GM23248 (cell line): ENCODE measurements at regions not wholly inside any gene's neighbourhood (a gene's known extent, or its start where the extent isn't known, plus 50 kb on each side); places are given as distances from the start of the nearest gene placed in this dataset.

Experiments used
- DNase-seq: peaks from one replicate; pipeline ENCODE4 v3.0.0-alpha.2; 2015
- H2AFZ ChIP-seq: fragments of 200-600 bp; sonication (generic); 2 replicates; pipeline ENCODE4 v1.6.1; 2016; ENCODE audit warnings: antibody characterized with exemption
- H3F3A ChIP-seq: fragments of 200-600 bp; sonication (generic); 2 replicates; pipeline ENCODE4 v1.6.1; 2016; ENCODE audit warnings: mild to moderate bottlenecking, antibody characterized with exemption, mixed run types; ENCODE audit not compliant: insufficient read depth
- H3K27ac ChIP-seq: fragments of 200-600 bp; sonication (generic); 2 replicates; pipeline ENCODE4 v1.5.1; 2016; ENCODE audit warnings: mild to moderate bottlenecking
- H3K27me3 ChIP-seq: fragments of 200-600 bp; sonication (generic); replicated peaks from 2 replicates; pipeline ENCODE4 v1.6.1; 2016; ENCODE audit warnings: mild to moderate bottlenecking; ENCODE audit not compliant: insufficient read depth
- H3K36me3 ChIP-seq: fragments of 200-600 bp; sonication (generic); 2 replicates; pipeline ENCODE4 v1.6.1; 2016; ENCODE audit warnings: low read depth, mild to moderate bottlenecking
- H3K4me1 ChIP-seq: fragments of 200-600 bp; sonication (generic); 2 replicates; pipeline ENCODE4 v1.6.1; 2016; ENCODE audit warnings: mild to moderate bottlenecking; ENCODE audit not compliant: insufficient read depth
- H3K4me2 ChIP-seq: fragments of 200-600 bp; sonication (generic); one replicate; pipeline ENCODE4 v1.6.1; 2016; ENCODE audit warnings: mild to moderate bottlenecking; ENCODE audit not compliant: unreplicated experiment
- H3K4me3 ChIP-seq: fragments of 200-600 bp; sonication (generic); 2 replicates; pipeline ENCODE4 v1.5.1; 2016; ENCODE audit warnings: mild to moderate bottlenecking
- H3K79me2 ChIP-seq: fragments of 200-600 bp; sonication (generic); 2 replicates; pipeline ENCODE4 v1.6.1; 2016; ENCODE audit warnings: mild to moderate bottlenecking; ENCODE audit not compliant: insufficient read depth
- H3K9ac ChIP-seq: fragments of 200-600 bp; sonication (generic); 2 replicates; pipeline ENCODE4 v1.6.1; 2016; ENCODE audit warnings: mild to moderate bottlenecking
- H3K9me2 ChIP-seq: fragments of 200-600 bp; sonication (generic); 2 replicates; pipeline ENCODE4 v1.6.1; 2016; ENCODE audit warnings: mixed run types, mild to moderate bottlenecking, moderate library complexity; ENCODE audit not compliant: insufficient read depth
- H3K9me3 ChIP-seq: fragments of 200-600 bp; sonication (generic); one replicate; pipeline ENCODE4 v1.6.1; 2017; ENCODE audit warnings: low read depth
- H4K20me1 ChIP-seq: fragments of 200-600 bp; sonication (generic); 2 replicates; pipeline ENCODE4 v1.6.0; 2016; ENCODE audit not compliant: insufficient read depth
- EZH2 ChIP-seq: fragments of 200-600 bp; sonication (generic); IDR thresholded peaks from 2 replicates; pipeline ENCODE4 v1.6.1; 2018; ENCODE audit warnings: antibody characterized with exemption, mild to moderate bottlenecking; ENCODE audit not compliant: insufficient read depth, poor library complexity, severe bottlenecking
- EZH2phosphoT487 ChIP-seq: fragments of 200-600 bp; sonication (generic); IDR thresholded peaks from 2 replicates; pipeline ENCODE4 v1.6.1; 2018; ENCODE audit warnings: antibody characterized with exemption, moderate library complexity, mild to moderate bottlenecking, low read depth; ENCODE audit not compliant: insufficient read depth
- WGBS, 2 experiments: methylation state at CpG; one replicate each; pipeline ENCODE4 v1.1.6; 2015 to 2017; ENCODE audit warnings: low lambda C conversion rate in 2 of 2, low coverage in 1 of 2; ENCODE audit errors: missing lambda C conversion rate in 2 of 2; 5-methylcytosine and 5-hydroxymethylcytosine counted together
- in situ Hi-C: fragments of 300-500 bp; cut with MboI; formaldehyde crosslinking; loops from 2 replicates; pipeline ENCODE4 v1.15.0; 2020

DNA sequence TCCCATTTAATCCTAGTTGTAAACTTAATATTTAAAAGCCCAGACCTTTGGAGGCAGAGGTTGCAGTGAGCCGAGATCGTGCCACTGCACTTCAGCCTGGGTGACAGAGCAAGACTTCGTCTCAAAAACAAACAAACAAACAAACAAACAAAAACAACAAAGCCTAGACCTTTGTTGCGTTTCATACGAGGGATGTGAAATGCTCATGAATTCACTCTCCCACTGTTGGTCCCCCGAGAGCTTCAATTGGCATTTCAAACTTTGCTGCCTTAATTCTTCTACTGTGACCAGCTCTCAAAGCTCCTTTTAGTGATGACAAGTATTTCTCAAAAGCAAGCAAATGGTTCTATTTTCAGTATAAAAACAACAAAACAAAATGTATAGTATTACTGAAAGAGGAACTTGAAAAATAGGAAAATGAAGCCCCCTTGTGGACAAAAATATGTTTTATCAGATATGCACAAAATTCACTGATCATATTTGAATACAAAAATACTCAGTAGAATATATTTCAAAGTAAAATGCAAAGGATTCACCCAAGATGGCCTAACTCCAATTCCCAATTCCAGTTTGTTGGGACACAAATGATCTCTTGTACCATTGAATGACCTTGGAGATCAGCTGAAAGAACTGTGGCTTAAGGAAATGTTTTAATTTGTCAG lies 140.4 kb downstream of the ESM1 start:
- H3K9ac ChIP-seq: peak overlapping the region; percentile 48; the same call in 1 of the 2 replicates
- DNase-seq: peak; percentile 56
- no peaks in the 10 kb centered on the region for H3K36me3 ChIP-seq
- no peaks in the 10 kb centered on the region for H3K79me2 ChIP-seq
- H4K20me1 ChIP-seq: no peaks in the 10 kb centered on the region
- peak overlapping the region; percentile 78 for H3K4me2 ChIP-seq
- H3F3A ChIP-seq: 0 out of 2 replicates have a peak, but pooled peaks cover 4% of the 10 kb centered on the region
- peak overlapping the region; percentile 84 for H2AFZ ChIP-seq
- TF ChIP-seq EZH2 (no peak), EZH2phosphoT487 (no peak)
- H3K27ac ChIP-seq: no peak overlapping the region
- no peaks in the 10 kb centered on the region for H3K9me2 ChIP-seq
- H3K4me1 ChIP-seq: peaks cover 20% of the 10 kb centered on the region
- H3K27me3 ChIP-seq: no peaks in the 10 kb centered on the region
- H3K9me3 ChIP-seq: no peaks in the 10 kb centered on the region
- H3K4me3 ChIP-seq: peak overlapping the region; percentile 59
- WGBS, 2 experiments: 6 to 7% methylated on average over 6 of the region's 6 CpGs
- in situ Hi-C loops: no loop called here

DNA sequence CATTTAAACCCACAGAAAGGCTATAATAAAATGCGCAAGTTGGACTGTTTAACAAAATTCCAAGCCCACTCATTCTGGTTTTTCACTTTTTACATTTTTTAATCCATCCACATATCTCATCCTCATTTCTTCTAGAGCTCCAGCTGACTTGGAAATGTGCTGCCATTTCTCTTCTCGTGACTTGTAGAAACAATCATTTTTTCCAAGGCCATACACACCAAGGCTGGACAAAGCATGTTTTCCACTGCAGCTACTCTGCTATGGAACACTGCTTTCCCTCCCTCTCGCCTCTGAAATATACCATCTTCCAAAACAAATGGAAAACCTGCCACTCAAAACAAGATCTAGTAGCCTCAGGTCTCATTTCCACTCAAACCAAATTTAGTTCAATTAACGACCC lies 141.1 kb downstream of the ESM1 start:
- 59 to 61% methylated on average over 4 of the region's 4 CpGs for WGBS, 2 experiments
- Histone ChIP-seq H3K9me3 (no peaks in the 10 kb centered on the region), H3K4me1 (peaks cover 20% of the 10 kb centered on the region), H3K79me2 (no peaks in the 10 kb centered on the region), H2AFZ (peak overlapping the region; percentile 84), H3K9ac (no peak overlapping the region; the same call in 1 of the 2 replicates), H3K4me2 (peak overlapping the region; percentile 78), H3K9me2 (no peaks in the 10 kb centered on the region), H3K4me3 (no peak overlapping the region), H3F3A (0 out of 2 replicates have a peak, but pooled peaks cover 4% of the 10 kb centered on the region), H4K20me1 (no peaks in the 10 kb centered on the region), H3K27ac (no peak overlapping the region), H3K36me3 (no peaks in the 10 kb centered on the region), H3K27me3 (no peaks in the 10 kb centered on the region)
- DNase-seq: no peak
- in situ Hi-C loops: no loop called here
- no peak for TF ChIP-seq EZH2
- no peak for TF ChIP-seq EZH2phosphoT487

DNA sequence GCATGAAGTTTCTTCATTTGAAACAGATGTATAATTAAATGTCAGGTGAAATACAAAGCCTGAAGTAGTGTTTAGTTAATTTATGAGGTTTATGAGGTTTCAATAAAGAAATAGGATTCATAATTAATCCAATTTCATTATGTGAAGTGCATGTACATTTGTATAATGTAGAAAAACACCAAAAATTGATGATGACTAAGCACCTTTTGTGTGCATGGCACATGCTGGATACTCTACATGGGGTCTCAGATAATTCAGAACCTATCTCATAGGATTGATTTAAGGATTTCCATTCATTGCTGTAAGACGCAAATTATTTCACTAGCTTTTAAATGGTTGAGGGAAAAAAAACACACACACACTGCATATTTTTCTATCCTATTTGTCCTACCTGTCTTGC lies 143.9 kb downstream of the ESM1 start:
- Histone ChIP-seq H3K4me2 (no peak overlapping the region), H3F3A (0 out of 2 replicates have a peak, but pooled peaks cover 4% of the 10 kb centered on the region), H3K9me3 (no peaks in the 10 kb centered on the region), H3K9ac (no peak overlapping the region), H4K20me1 (no peaks in the 10 kb centered on the region), H3K36me3 (no peaks in the 10 kb centered on the region), H3K4me1 (peaks cover 22% of the 10 kb centered on the region), H3K4me3 (no peak overlapping the region), H3K79me2 (no peaks in the 10 kb centered on the region), H3K27me3 (no peaks in the 10 kb centered on the region), H2AFZ (no peak overlapping the region), H3K27ac (no peak overlapping the region), H3K9me2 (no peaks in the 10 kb centered on the region)
- WGBS, 2 experiments: 96 to 100% methylated on average over 1 of the region's 1 CpG
- in situ Hi-C loops: no loop called here
- DNase-seq: no peak
- TF ChIP-seq EZH2 (no peak), EZH2phosphoT487 (no peak)

DNA sequence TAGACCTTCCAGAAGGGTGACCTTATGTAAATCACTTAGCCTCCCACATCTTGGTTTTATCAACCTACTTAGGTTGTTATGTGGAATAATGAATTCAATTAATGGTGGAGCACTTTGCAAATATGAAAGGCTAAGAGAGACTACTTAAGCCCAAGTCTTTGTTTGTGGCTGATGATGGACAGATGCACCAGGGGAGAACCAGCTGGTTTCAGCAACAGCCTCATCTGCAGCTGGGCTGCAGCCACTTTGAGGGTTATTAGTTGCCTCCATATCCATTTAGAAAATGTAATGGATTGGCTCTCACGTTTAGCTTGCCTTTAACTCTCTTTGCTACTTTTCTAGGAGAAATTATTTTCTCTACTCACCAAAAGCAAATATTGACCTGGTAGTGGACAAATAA lies 146.6 kb downstream of the ESM1 start:
- Histone ChIP-seq H3K4me2 (no peak overlapping the region), H3F3A (no peaks in the 10 kb centered on the region), H3K27me3 (no peaks in the 10 kb centered on the region), H2AFZ (no peak overlapping the region), H3K27ac (no peak overlapping the region), H4K20me1 (no peaks in the 10 kb centered on the region), H3K4me3 (no peak overlapping the region), H3K79me2 (no peaks in the 10 kb centered on the region), H3K36me3 (no peaks in the 10 kb centered on the region), H3K9ac (no peak overlapping the region), H3K4me1 (peaks cover 14% of the 10 kb centered on the region), H3K9me3 (no peaks in the 10 kb centered on the region), H3K9me2 (no peaks in the 10 kb centered on the region)
- in situ Hi-C loops: no loop called here
- TF ChIP-seq EZH2 (no peak), EZH2phosphoT487 (no peak)
- WGBS, 2 experiments: 97 to 100% methylated on average over 1 of the region's 1 CpG
- no peak for DNase-seq

DNA sequence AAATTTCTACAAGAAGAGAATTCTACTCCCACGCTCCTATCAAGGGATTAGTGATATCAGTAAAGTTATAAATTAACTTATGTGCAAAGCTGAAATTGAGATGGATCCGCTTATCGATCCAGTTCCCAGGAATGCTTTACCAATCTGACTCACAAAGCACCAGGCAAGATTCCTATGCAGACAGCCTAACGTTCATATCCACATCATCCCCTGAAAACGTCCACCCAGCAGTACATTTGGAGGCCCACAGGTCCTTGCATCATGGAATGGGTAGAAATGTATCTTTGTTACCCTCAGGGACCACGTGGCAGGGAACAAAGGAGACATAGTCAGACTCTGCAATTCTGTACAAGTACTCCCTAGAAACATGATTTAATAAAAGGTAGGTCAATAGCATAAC lies 147.4 kb downstream of the ESM1 start:
- H3K9ac ChIP-seq: no peak overlapping the region
- no peaks in the 10 kb centered on the region for H3K9me2 ChIP-seq
- in situ Hi-C loops: no loop called here
- no peaks in the 10 kb centered on the region for H3K79me2 ChIP-seq
- H3K9me3 ChIP-seq: no peaks in the 10 kb centered on the region
- peaks cover 14% of the 10 kb centered on the region for H3K4me1 ChIP-seq
- H3F3A ChIP-seq: no peaks in the 10 kb centered on the region
- H3K27ac ChIP-seq: no peak overlapping the region
- H3K36me3 ChIP-seq: no peaks in the 10 kb centered on the region
- no peak for DNase-seq
- no peak overlapping the region for H3K4me2 ChIP-seq
- no peak overlapping the region for H2AFZ ChIP-seq
- TF ChIP-seq EZH2phosphoT487: no peak
- no peak for TF ChIP-seq EZH2
- no peak overlapping the region for H3K4me3 ChIP-seq
- WGBS, 2 experiments: 89 to 92% methylated on average over 6 of the region's 6 CpGs
- H3K27me3 ChIP-seq: no peaks in the 10 kb centered on the region
- no peaks in the 10 kb centered on the region for H4K20me1 ChIP-seq
